ENCODE measurements at regions not wholly inside any gene's neighbourhood (a gene's known extent, or its start where the extent isn't known, plus 50 kb on each side); places are given as distances from the start of the nearest gene placed in this dataset.

- Mint-ChIP-seq H3K9me3 (ENCODE audit: low read depth) (no peaks in the 10 kb centered on the region), H3K36me3 (no peaks in the 10 kb centered on the region), H3K27ac (no peak overlapping the region), H3K27me3 (no peaks in the 10 kb centered on the region), H3K4me1 (peaks cover 29% of the 10 kb centered on the region), H3K4me3 (no peak overlapping the region)
- ATAC-seq (no peak), DNase-seq (no peak)
- CTCF ChIA-PET = interaction anchor here (0.8 to 3.8 kb wide), 6 partner anchors 9 to 334 kb away, joined by 3 to 9 read pairs (median 4); no protein-coding TSS in a partner anchor
Measured at GRCh38 chr18:23077493-23078256, 57.6 kb upstream of the CABLES1 start.

GRCh38 chr18:23085066-23085465 lies 50.2 kb upstream of the CABLES1 start:
- Mint-ChIP-seq H3K27ac (no peak overlapping the region), H3K9me3 (ENCODE audit: low read depth) (no peaks in the 10 kb centered on the region), H3K4me3 (no peak overlapping the region), H3K4me1 (peaks cover 2% of the 10 kb centered on the region), H3K36me3 (no peaks in the 10 kb centered on the region), H3K27me3 (peaks cover 20% of the 10 kb centered on the region)
- CTCF ChIA-PET = no interaction called here
- ATAC-seq = no peak
- no peak for DNase-seq

All from activated CD8-positive, alpha-beta memory T cell treated with anti-CD3 and anti-CD28 coated beads, Interleukin-2, amount 10 ng/mL, durations not matched to agents 7 days and 5 days (primary cell).